Amniotic epithelial cell (primary cell): ENCODE measurements at regions not wholly inside any gene's neighbourhood (a gene's known extent, or its start where the extent isn't known, plus 50 kb on each side); places are given as distances from the start of the nearest gene placed in this dataset.

Experiments
- DNase-seq: peaks from one replicate; pipeline ENCODE4 v3.0.0-alpha.2; 2010; ENCODE audit warnings: low read depth

DNA sequence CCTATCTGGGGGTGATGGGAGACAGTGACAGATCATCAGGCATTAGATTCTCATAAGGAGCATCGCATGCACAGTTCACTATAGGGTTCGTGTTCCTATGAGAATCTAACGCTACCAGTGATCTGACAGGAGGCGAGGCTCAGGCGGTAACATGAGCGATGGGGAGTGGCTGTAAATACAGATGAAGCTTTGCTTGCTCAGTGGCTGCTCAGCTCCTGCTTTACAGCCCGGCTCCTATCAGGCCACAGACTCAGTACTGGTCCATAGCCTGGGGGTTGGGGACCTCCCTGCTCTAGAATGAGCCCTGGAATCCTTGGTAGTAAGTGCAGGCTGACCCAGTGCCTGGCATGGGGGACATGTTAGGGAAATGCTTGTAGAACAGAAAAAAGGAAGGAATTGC lies 426.0 kb downstream of the TYW1 start:
- DNase-seq: no peak

DNA sequence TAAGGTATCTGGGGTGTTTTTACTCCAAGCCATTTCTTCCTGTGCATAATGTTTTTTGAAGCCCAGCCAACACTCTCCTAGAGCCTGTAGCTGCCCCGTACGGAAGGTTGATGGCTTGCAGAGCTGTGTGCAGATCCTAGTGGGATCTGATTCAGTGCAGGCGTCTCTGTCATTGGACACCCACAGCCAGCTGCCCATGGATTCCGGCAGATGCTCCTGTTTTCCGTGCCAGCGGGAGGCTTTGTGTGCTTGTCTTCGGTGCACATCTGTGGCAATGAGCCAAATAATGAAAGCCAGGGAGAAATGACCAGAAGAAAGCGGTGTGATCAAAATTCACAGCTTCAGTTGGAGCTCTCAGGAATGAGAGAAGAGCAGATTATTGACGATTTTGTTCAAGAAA lies 426.4 kb downstream of the TYW1 start:
- no peak for DNase-seq

DNA sequence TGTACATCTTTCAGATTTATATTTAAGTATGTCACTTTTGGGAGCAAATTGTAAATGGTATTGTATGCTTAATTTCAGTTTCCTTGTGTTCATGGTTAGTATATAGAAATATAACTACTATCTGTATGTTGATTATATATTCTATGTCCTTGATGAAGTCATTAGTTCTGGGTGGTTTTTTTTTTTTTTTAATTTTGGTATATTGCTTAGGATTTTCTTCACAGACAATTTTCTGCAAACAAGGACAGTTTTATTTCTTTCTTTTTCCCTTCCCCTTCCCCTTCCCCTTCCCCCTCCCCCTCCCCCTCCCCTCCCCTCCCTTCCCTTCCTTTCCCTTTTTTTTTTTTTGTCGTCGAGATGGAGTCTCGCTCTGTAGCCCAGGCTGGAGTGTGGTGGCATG lies 430.0 kb downstream of the TYW1 start:
- DNase-seq: no peak

DNA sequence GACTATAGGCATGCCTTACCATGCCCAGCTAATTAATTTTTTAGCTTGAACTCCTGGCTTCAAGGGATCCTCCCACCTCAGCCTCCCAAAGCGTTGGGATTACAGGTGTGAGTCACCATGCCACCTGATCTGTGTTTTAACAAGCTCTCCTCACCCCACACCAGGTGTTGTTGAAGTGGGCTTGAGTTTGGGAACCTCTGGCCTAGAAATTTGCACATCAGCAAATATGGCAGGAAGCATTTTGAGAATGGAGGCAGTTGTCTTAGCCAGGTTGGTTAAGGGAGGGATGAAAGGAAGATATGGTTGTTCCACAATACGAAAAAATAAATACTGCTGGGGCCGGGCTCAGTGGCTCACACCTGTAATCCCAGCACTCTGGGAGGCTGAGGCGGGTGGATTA lies 433.1 kb downstream of the TYW1 start:
- no peak for DNase-seq

DNA sequence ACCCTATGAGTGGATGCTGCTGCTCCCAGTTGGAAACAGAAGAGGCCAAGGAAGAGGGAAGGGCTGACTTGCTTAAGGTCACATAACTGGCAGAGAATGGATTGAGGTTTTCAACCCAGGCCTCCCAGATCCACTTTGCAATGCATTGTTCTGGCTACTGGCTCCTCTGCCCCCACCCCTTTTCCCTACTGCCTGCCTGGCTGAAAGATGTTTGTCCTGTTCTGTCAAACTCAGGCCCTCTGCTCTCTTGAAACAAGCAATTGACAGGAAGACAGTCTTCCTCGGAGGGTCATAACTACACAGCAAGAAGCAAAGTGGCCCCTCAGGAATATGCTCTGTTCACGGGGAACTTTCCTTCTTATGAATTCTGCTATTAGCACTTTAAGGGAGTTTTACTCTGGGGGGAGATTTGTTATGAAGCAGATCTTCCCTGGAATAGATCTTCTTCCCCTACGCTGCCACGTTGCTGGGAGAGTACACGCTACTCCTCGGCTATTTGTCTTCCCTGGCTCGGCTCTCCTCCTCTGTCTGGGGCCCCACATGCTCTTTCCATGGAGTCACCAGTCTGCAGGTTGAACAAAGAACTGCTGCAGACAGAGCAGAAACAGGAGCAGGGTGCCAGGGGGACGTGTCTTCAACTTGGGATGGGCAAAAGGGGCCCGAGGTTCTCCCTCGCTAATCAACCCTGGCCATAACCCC lies 436.1 kb downstream of the TYW1 start:
- DNase-seq: no peak

DNA sequence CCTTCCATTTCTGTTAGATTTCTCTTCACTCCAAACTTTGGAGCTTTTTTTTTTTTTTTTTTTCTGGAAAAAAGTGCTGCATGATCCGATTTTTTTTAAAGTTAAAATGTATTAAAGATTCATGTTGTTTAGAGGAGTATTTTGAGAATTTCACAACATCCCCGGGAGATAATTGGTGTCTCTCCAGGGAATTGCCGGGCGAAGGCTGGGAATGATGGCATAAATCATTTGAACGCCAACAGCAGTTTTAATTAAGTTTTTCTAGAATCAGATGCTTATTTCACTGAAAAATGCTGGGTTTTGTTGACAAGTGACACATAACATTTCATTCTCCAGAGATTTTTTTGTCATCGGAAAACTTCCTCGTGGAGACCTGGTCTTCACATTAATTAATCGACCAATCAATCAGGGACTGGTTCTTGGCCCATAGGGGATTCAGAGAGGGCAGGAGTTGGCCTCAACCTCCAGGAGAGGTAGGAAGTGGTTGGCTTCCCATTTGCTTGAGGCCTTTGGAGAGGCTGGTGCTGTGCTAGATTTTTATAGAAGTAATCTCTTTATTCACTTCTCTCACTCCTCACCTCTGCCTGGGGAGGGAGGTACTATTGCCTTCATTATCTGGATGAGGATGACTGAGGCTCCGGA lies 439.4 kb downstream of the TYW1 start:
- DNase-seq: no peak

DNA sequence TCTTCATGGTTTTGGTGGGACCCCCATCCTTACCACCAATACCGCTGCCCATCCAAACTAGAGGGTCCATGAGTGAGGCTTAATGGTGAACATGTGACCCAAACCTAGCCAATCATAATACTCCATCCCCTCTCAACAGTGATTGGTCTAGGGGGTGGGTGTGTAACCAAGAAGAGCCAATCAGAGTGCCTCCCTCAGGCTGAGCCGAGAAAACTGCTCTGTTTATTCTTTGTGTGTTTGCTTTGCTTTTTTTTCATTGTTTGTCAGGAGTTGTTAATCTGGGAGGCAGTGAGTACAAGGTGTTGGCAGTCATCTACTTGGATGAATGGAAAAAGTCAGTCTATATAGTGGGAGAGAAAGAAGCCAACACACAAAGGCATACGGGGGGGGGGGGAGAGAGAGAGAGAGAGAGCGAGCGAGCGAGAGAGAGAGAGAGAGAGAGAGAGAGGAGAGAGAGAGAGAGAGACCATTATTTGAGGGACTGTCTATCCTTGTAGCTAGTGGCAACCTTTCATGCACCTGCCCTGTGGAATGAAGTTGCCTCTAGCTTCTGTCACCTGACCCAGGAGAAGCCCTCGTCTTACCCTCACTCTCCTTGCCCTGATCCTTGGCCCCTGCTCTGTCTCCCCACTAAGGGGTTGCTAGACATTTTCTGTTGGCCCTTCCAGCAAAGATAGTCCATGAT lies 441.7 kb downstream of the TYW1 start:
- DNase-seq: no peak

DNA sequence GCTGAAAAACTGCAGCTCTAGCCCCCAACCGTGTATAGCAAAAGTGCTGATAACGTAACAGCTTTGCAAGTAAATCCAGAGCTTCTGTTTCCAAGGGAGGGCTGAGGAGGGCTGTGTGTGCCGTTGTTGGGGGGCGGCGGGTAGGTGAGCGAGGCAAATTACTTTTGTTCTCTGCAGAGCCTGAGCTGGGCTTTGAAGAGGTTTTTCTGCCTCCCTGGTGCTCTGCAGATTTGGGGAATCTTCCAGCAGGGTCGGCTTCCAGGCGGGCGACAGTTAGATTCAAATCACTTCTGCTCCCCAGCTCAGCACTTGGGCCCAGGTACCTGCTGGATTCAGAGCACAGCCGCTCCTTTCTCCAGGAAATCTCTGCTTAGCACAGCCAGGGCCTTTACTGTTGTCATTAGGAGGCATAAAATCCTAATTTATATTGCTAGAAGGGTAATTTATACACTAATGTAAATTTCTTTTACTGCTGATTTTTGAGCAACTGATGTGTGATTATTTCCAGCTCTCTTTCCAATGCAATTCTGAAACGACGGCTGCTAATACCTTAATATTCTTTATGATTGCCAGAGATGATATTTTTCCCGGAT lies 442.4 kb downstream of the TYW1 start:
- no peak for DNase-seq

DNA sequence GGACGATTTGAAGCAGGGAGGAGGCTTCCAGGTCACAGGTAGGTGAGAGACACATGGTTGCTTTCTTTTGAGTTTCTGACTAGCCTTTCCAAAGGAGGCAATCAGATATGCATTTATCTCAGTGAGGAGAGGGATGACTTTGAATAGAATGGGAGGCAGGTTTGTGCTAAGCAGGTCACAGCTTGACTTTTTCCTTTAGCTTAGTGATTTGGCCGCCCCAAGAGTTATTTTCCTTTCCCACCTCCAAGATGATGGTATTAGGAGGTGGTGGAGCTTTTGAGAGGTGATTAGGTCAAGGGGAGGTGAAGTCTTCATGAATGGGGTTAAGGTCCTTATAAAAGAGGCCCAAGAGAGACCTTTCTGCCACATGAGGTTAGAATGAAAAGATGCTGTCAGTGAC lies 443.7 kb downstream of the TYW1 start:
- DNase-seq: no peak

DNA sequence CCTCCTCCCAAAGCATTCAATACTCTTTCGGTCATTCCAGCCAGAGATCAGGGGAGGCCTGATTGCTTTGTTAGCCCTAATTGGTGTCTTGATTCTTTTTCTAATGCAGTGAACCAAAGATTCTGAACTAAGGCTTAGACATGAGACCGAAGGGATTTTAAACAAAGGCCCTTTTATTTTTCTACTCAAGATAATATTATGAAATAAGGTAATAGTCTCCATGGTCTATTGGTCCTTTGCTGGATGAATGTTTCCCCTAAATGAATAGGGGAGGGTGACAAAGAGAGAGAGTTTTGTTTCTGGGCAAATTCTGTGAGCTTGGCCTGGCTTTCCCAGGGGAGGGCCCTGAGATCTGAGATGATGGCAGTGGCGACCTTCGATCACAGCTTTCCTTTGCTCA lies 449.1 kb downstream of the TYW1 start:
- DNase-seq: no peak

DNA sequence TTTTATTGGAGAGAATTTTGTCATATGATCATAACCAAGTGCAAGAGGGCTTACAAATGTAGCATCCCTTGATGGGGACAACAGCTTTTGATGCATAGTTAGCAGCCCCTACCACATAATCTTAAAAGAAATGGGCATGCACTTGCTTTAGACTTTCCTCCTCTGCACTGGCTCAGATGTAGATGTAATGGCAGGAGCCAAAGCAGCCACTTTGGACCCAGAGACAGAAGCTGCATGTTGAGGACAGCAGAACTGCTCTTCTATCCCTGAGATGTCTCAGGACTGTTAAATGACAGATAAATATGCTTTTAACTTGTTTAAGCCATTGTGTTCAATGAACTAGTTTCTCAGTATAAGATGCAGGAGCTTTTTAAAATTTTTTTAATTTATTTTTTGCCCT lies 450.7 kb downstream of the TYW1 start:
- no peak for DNase-seq

DNA sequence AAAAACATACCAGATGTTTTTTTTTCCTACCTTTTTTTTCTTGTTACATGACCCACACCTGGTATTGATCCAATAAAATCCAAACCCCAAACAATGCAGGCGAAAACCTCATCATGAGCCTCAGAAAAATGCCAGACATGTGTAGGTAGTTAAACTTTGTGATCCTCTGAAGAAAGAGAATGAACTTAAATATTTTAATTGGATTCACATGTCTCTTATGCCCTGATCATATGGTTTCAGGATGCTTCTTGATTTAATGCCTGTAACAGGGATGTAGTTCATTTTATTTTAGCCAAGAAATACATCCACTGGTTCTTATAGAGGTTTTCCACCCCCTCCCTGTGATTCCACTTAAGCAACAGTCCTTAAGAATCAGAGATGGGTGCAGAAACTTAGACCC lies 451.6 kb downstream of the TYW1 start:
- DNase-seq: no peak

DNA sequence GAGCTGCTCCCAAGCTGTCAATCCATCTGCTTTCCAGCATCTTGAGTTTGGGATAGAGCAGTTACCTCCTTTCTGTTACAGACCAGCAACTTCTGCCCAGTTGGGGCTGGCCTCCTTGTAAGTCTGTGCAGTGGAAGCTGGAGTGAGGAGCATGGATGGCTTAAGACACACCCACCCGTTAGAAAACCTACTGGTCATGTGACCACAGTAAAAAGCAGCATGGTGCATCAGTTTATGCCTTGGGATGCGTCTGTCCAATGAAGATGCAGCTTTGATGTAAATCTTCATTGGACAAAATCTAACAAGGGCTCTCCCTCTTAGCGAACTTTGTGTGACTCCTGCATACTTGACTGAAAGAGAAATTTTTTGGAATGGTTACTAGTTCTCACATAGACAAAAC lies 453.5 kb downstream of the TYW1 start:
- no peak for DNase-seq

DNA sequence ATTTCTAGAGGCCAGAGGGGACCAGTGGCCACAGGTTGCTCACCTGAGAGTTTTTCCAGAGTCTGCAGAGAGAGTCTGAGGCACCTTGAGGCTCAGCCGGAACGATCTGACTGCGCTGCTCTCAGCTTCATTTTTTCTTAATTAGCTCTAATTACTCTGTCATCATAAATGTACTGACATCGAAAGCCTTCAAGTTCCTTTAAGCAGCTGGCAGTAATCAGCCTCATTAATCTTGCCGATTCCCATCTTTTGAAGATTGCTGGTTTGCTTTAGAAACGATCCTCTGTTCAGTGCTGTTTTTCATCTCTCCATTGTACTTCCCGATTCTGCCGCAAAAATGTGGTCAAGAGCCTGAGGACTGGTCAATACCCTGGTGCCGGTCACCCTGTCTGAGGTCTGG lies 454.7 kb downstream of the TYW1 start:
- DNase-seq: no peak

DNA sequence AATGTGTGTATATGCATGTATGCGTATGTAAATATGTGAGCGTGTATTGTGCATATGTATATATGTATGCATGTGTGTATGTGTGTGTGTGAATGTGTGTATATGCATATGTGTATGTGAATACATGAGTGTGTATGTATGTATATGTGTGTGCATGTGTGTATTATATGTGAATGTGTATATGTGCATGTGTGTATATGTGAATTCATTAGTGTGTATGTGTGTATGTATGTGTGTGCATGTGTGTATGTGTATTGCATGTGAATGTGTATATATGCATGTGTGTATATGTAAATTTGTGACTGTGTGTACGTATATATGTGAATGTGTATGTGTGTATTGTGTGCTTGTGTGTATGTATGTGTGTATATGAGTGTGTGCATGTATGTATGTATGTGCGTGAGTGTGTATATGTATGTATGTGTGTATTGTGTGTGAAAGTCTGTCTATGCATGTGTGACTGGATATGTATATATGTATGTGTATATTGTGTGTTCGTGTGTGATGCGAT lies 455.9 kb downstream of the TYW1 start:
- DNase-seq: no peak

DNA sequence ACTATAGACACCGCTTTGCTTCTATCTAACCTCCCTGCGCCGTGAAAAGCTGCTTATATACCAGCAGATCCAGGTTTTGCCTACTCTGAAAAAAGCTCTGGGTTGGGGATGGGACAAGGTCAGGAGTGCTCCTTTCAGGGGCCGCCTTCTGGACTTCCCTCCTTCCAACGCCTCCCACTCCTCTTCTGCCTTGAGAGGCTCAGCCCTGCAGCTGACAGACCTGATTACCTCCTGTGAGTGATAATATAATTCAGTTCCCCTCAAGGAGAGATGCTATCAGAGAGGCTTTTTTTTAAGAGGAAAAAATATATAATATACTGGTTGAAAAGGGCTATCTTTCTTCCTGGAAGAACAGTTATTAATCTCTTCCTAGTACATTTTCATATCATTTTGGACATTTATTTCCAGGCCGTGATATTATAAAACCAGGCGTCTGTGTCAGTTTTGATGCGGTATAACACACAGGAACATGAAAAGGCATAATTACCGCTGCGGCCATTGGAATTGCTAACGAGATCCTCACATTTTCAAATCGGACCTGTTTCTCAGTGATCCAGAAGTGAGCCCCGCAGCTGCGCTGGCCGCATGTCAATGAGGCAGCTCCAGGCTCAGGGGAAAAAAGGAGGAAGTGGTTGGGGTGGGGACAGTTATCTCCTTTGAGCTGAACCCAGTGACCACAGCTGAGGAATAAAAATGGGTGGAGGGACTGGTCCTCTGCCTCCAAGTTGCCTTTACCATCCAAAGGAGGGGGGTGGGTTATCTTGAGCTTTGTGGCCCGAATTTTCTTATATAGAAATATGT lies 457.1 kb downstream of the TYW1 start:
- no peak for DNase-seq

DNA sequence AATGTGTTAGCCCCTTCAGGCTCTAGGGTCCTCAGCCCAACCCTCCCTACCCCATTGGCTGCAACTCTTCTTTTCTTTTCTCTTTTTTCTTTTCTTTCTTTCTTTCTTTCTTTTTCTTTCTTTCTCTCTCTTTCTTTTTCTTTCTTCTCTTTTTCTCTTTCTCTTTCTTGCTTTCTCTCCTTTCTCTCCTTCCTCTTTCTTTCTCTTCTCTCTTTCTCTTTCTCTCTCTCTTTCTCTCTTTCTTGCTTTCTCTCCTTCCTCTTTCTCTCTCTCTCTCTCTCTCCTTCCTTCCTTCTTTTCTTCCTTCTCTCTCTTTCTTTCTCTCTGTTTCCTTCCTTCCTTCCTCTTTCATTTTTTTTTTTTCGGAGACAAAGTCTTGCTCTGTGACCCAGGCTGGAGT lies 458.9 kb downstream of the TYW1 start:
- no peak for DNase-seq

DNA sequence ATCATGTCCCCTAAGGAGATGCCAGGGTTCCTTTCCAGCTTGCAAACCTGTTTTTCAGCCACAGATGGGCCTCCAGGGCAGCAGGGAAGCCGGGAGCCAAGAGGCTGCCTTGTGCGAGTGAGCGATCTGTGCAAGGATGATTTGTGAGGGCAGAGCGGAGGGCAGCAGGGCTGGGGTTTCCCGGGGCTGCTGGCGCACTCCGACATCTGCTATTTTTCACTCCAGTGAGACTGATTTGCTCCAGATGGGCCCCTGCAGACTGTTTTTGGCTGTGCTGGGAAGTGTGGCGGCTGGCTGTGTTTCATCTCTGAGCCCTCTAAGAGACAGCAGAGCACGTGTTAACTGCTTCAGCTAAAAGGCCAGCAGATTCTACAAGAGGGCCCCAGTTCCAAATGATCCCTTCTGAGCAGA lies 466.2 kb downstream of the TYW1 start:
- DNase-seq: no peak

DNA sequence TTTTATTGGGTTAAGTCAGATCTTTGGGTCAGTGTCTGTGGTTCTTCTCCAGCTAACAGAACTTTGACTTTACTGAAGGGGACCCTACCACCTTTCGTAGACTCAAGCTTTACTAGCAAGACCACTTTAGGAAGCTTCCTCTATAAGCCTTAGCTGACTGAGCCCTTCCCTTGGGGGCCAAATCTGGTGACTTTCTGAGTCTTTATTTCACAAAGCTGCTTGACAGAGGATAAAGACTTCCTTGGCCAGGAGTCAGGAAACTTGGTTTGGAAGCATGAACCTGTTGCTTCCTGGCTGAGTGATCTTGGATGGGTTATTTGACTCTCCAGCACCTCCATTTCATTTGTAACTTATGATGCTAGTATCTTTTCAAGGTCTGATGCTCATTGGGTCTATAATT lies 466.7 kb downstream of the TYW1 start:
- DNase-seq: no peak

DNA sequence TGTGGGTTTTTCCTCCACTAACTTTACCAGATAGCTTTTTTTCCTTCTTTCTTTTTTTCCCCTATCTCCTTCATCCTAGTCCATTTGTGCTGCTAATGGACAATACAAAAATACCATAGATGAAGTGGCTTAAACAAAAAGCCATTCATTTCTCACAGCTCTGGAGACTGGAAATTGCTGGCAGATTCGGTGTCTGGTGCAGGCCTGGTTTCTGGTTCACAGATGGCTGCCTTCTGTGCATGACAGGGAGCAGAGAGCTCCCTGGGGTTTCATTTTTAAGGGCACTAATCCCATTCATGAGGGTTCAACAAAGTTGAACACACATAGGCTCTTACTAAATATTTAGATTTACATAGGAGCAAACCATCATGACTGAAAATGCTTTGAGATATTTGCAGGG lies 467.4 kb downstream of the TYW1 start:
- DNase-seq: no peak

DNA sequence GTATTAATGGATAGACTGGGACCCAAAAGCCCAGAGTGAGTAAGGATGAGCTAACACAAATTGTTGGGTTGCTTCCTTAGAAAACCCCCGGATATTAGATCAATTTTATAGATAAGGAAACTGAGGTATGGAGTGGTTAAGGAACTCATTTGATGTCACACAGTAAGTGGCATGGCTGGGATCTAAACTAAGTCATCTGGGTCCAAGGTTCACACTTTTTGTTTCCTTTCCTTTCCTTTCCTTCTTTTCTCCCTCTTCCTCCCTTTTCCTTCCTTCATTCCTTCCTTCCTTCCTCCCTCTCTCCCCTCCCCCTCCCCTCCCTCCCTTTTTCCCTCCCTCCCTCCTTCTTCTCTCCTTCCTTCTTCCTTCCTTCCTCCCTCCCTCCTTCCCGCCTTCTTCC lies 469.5 kb downstream of the TYW1 start:
- no peak for DNase-seq

DNA sequence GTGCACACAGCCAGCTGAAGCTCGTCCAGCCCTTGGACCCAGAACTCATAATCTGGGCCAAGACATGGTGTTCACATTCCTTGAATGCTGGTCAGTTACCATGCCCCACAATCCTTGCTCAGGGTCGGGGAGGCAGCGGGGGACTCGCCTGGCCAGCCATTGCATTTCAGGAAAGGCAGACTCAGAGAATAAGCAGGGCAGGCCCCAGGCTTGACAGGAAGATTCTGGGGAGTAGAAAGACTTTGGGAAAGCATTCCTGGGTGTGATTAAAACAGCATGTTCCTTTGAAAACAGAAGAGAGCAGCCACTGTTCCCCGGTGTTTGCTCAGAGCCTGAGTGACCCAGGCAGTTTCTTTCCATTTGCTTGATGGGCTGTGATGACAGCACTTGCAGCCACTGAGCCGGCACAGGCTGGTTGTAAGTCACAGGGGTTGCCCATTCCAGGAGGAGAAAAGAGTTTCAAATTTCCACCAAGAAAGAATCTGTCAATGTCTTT lies 473.7 kb downstream of the TYW1 start:
- DNase-seq: no peak
